ENCODE measurements at regions not wholly inside any gene's neighbourhood (a gene's known extent, or its start where the extent isn't known, plus 50 kb on each side); places are given as distances from the start of the nearest gene placed in this dataset.
A peak's percentile ranks its signal among the peaks of the same experiment; 100 is the strongest.
"Not testable (repeated sequence)": the region's sequence is repeated elsewhere in the genome, so short reads cannot be mapped to it uniquely, and the experiment has no call there.

DNA sequence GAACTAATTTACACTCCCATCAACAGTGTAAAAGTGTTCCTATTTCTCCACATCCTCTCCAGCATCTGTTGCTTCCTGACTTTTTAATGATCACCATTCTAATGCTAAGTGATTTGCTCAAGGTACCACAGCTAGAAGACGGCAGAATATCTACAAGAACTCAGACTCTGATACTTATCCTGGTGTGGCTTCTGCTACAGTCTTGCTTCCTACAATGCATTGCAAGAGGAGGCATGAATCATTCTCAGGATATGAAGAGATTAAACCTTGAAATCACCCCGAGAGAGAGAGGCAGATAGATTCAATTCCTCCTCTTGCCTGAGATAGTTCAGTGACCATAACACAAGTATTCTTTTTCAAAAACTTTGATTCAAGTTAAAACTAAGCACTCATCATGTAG lies 306.4 kb downstream of the TBC1D4 start:
- DNase-seq, result no peak

DNA sequence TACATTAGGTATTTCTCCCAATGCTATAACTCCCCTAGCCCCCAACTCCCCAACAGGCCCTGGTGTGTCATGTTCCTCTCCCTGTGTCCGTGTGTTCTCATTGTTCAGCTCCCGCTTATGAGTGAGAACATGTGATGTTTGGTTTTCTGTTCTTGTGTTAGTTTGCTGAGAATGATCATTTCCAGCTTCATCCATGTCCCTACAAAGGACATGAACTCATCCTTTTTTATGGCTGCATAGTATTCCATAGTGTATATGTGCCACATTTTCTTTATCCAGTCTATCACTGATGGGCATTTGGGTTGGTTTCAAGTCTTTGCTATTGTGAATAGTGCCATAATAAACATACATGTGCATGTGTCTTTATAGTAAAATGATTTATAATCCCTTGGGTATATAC lies 306.9 kb downstream of the TBC1D4 start:
- DNase-seq, result not testable (repeated sequence)

- no peak for DNase-seq
These were observed 307.5 kb downstream of the TBC1D4 start for GRCh38 chr13:75174481-75174880.

GRCh38 chr13:75173457-75174356 lies 308.3 kb downstream of the TBC1D4 start:
- no peak for DNase-seq

DNA sequence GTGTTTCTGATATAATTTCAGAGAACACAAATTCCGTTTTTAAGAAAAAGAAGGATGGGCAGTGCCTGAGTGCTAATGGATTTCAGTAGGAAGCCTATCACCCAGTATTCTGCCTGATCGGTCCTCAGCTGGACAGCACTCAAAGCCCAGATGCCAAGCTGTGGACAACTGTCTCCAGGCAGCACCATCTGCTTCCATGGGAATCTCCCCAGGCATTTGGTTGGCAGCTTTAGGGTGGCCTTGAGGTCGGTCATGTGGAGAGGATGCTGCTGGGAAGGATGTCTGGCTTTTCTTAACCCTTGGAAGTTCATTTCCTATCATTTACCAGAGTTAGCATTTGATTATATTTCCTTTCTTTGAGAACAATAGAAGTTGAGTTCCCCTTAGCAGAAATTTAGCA lies 311.7 kb downstream of the TBC1D4 start:
- peak; percentile 25 for DNase-seq

DNA sequence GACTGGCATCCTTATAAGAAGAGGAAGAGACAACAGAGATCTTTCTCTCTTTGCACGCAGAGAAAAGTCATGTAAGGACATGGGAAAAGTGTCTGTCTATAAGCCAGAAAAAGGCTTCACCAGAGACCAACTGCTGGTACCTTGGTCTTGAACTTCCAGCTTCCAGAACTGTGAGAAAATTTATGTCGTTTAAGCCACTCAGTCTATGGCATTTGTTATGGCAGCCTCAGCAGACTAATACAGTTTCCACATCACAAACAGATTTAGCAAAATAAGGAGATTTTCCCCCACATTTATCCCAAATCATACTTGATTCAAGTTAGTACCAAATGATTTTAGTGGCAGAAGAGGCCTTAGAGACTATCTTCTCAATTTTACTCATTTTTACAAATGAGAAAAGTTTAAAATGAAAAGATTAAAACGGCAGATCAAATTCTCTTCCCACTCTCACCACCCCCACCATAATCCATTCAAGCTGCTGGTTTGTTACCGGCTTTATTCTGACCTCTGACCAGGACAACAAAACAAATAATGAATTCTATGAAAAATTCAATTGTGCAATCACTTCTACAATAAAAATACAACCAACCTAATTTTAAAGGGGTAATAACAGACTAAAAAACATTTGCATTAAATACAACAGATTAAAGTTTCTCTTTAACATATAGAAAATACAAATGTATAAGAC lies 316.3 kb downstream of the TBC1D4 start:
- DNase-seq, result no peak

- DNase-seq, result no peak
These were observed 320.2 kb downstream of the TBC1D4 start for GRCh38 chr13:75161804-75162203.

- no peak for DNase-seq
These were observed 321.0 kb downstream of the TBC1D4 start for GRCh38 chr13:75160984-75161383.

DNA sequence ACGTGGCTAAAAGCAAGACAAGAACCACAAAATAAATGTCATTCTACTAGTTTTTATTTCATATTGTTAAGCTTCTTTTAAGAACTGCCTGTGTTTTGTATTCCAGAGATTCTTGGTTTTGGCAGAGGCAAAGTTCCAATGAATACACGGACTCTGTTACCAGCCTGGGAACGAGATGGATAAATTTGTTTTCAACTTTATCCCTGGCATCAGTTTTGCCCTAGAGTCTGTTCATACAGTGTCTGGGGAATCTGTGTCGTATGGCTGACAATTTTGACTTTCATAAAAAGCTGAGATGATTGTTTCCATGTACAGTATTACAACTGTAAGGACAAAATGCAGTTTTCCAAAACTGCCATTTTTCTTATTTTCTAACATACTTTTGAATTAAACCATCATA lies 327.6 kb downstream of the TBC1D4 start:
- no peak for DNase-seq

DNA sequence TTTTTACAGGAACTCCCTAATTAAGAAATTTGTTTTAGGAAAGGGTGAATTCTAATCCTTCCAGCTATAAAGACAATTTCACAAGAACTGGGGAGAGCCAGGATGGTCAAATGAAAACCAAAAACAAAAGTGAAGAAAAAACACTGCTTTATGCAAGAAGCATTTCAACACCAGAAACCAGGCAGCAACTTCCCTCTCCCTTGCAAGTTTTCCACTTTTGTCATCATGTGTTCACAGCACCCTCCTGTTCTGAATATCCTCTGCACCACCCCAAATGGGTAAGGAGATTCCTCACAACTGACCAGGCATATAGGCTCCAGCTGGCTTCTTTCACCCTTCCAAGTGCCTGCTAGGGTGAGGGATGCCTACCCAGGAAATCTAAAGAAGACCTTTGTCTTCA lies 328.1 kb downstream of the TBC1D4 start:
- no peak for DNase-seq

GRCh38 chr13:75153386-75153785 lies 328.6 kb downstream of the TBC1D4 start:
- DNase-seq, result no peak

- DNase-seq, result no peak
These were observed 330.8 kb downstream of the TBC1D4 start for GRCh38 chr13:75151081-75151643.

DNA sequence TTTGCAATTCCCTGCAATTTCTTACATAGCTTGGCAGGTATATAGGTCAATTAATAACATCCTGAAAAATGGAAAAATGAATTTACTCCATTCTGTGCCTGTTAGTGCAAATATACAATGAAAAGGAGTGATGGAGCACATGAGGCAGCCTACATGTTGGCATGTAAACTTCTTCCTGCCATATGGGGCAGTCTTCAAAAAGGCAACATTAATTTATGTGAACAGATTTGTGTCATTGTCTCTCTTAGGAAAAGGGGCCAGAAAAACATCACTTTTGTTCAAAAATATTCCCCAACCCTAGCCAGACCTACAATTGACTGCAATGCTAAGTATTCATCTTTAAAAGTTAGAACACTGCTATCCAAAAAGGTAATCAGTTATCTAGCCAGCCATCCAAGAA lies 332.2 kb downstream of the TBC1D4 start:
- DNase-seq, result no peak

- no peak for DNase-seq
These were observed 334.0 kb downstream of the TBC1D4 start for GRCh38 chr13:75147946-75148345.

- no peak for DNase-seq
These were observed 335.5 kb downstream of the TBC1D4 start for GRCh38 chr13:75146436-75146835.

GRCh38 chr13:75145927-75146326 lies 336.0 kb downstream of the TBC1D4 start:
- DNase-seq, result no peak

DNA sequence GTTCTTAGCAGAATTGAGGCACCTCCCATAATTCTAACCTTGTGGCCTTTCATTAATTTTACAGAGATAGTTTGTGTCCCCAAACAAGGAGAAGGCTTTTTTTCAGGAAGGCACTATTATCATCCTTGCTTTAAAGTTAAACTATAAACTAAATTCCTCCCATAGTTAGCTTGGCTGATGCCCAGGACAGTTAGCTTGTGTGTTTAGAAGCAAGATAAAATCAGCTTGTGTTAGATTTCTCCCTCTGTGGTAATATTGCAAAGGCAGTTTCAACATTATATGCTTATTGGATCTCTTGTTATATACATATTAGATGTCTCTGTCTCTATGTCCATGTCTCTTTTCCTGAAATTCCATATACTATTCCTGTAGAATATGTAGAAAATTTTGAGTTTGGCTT lies 342.7 kb downstream of the TBC1D4 start:
- DNase-seq, result no peak

GRCh38 chr13:75137911-75138571 lies 343.9 kb downstream of the TBC1D4 start:
- no peak for DNase-seq

DNA sequence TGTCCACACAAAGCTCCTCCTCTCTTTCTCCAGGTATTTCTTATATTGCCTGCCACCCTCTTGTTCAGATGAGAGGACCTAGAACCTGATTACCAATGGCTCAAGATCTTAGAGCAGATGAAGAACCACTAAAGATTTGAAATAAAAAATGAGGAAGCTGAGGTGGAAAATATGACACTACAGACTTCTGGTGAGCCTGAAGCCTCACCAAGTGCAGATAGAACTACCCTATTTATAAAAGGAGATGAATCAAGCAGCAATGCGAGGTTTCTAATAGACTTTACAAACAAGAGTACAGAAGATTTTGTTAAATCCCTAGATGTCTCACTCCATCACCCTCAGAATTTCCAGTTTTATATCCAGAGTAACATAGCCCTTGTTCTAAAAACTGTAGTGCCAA lies 345.8 kb downstream of the TBC1D4 start:
- DNase-seq, result no peak

- DNase-seq, result no peak
These were observed 346.6 kb downstream of the TBC1D4 start for GRCh38 chr13:75135325-75135825.

- DNase-seq, result no peak
These were observed 349.0 kb downstream of the TBC1D4 start for GRCh38 chr13:75132701-75133695.

GRCh38 chr13:75129331-75129730 lies 352.6 kb downstream of the TBC1D4 start:
- no peak for DNase-seq
